ENCODE measurements at regions not wholly inside any gene's neighbourhood (a gene's known extent, or its start where the extent isn't known, plus 50 kb on each side); places are given as distances from the start of the nearest gene placed in this dataset.

GRCh38 chr10:28798964-28799363, 121.6 kb downstream of the BAMBI start:
- Mint-ChIP-seq H3K36me3 (no peaks in the 10 kb centered on the region), H3K9me3 (no peaks in the 10 kb centered on the region), H3K27me3 (ENCODE audit: insufficient read depth, low read depth) (peaks cover 4% of the 10 kb centered on the region), H3K4me3 (no peak overlapping the region), H3K27ac (no peak overlapping the region), H3K4me1 (peaks cover 26% of the 10 kb centered on the region)
- DNase-seq (ENCODE audit: low spot score) = no peak
- Histone ChIP-seq H3K4me3 (no peak overlapping the region), H3K27ac (no peak overlapping the region), H3K9ac (no peak overlapping the region), H3F3A (ENCODE audit: low read depth) (no peaks in the 10 kb centered on the region), H3K9me3 (ENCODE audit: low read depth) (no peaks in the 10 kb centered on the region), H4K20me1 (ENCODE audit: low read depth) (no peaks in the 10 kb centered on the region), H2AFZ (replicated peaks) (no peak overlapping the region), H3K4me1 (peaks cover 13% of the 10 kb centered on the region), H3K79me2 (ENCODE audit: low read depth) (no peaks in the 10 kb centered on the region), H3K4me2 (no peak overlapping the region), H3K27me3 (no peaks in the 10 kb centered on the region), H3K36me3 (no peaks in the 10 kb centered on the region)
- no peak for TF ChIP-seq EZH2phosphoT487 (IDR thresholded peaks at IDR 0.05)

- Histone ChIP-seq H3K36me3 (no peaks in the 10 kb centered on the region), H3K4me3 (no peak overlapping the region), H3K9me3 (ENCODE audit: low read depth) (no peaks in the 10 kb centered on the region), H3K27ac (no peak overlapping the region), H2AFZ (replicated peaks) (peak overlapping the region; percentile 48), H3K79me2 (ENCODE audit: low read depth) (no peaks in the 10 kb centered on the region), H3K4me2 (peak overlapping the region; percentile 27), H3K4me1 (peaks cover 13% of the 10 kb centered on the region), H3K27me3 (no peaks in the 10 kb centered on the region), H3K9ac (no peak overlapping the region), H3F3A (ENCODE audit: low read depth) (no peaks in the 10 kb centered on the region), H4K20me1 (ENCODE audit: low read depth) (no peaks in the 10 kb centered on the region)
- no peak for DNase-seq (ENCODE audit: low spot score)
- no peaks in the 10 kb centered on the region for H3K36me3 Mint-ChIP-seq
- H3K9me3 Mint-ChIP-seq = no peaks in the 10 kb centered on the region
- no peak overlapping the region for H3K4me3 Mint-ChIP-seq
- peaks cover 26% of the 10 kb centered on the region for H3K4me1 Mint-ChIP-seq
- peaks cover 4% of the 10 kb centered on the region for H3K27me3 Mint-ChIP-seq (ENCODE audit: insufficient read depth, low read depth)
- TF ChIP-seq CTCF (IDR thresholded peaks at IDR 0.05) (no peak), EZH2 (IDR thresholded peaks at IDR 0.05) (no peak), EZH2phosphoT487 (IDR thresholded peaks at IDR 0.05) (no peak)
- no peak overlapping the region for H3K27ac Mint-ChIP-seq
Observed at GRCh38 chr10:28800144-28800543, 122.8 kb downstream of the BAMBI start.

- DNase-seq (ENCODE audit: low spot score) = no peak
- Histone ChIP-seq H3K4me2 (no peak overlapping the region), H3K9ac (no peak overlapping the region), H3K4me3 (no peak overlapping the region), H4K20me1 (ENCODE audit: low read depth) (no peaks in the 10 kb centered on the region), H2AFZ (replicated peaks) (no peak overlapping the region), H3F3A (ENCODE audit: low read depth) (no peaks in the 10 kb centered on the region), H3K9me3 (ENCODE audit: low read depth) (no peaks in the 10 kb centered on the region), H3K27me3 (no peaks in the 10 kb centered on the region), H3K79me2 (ENCODE audit: low read depth) (no peaks in the 10 kb centered on the region), H3K27ac (no peak overlapping the region), H3K4me1 (peaks cover 13% of the 10 kb centered on the region), H3K36me3 (no peaks in the 10 kb centered on the region)
- H3K27me3 Mint-ChIP-seq (ENCODE audit: insufficient read depth, low read depth) = peaks cover 4% of the 10 kb centered on the region
- H3K36me3 Mint-ChIP-seq = no peaks in the 10 kb centered on the region
- H3K4me3 Mint-ChIP-seq = no peak overlapping the region
- no peak for TF ChIP-seq EZH2phosphoT487 (IDR thresholded peaks at IDR 0.05)
- no peak for TF ChIP-seq EZH2 (IDR thresholded peaks at IDR 0.05)
- TF ChIP-seq CTCF (IDR thresholded peaks at IDR 0.05) = no peak
- H3K27ac Mint-ChIP-seq = no peak overlapping the region
- no peaks in the 10 kb centered on the region for H3K9me3 Mint-ChIP-seq
- peaks cover 28% of the 10 kb centered on the region for H3K4me1 Mint-ChIP-seq
Observed at GRCh38 chr10:28801247-28801646, 123.9 kb downstream of the BAMBI start.

GRCh38 chr10:28801869-28802268, 124.5 kb downstream of the BAMBI start:
- H3K27ac ChIP-seq = no peak overlapping the region
- no peaks in the 10 kb centered on the region for H4K20me1 ChIP-seq (ENCODE audit: low read depth)
- no peaks in the 10 kb centered on the region for H3F3A ChIP-seq (ENCODE audit: low read depth)
- H3K27ac Mint-ChIP-seq = no peak overlapping the region
- no peak overlapping the region for H3K4me3 Mint-ChIP-seq
- H3K9me3 Mint-ChIP-seq = no peaks in the 10 kb centered on the region
- no peak overlapping the region for H3K4me2 ChIP-seq
- TF ChIP-seq EZH2 (IDR thresholded peaks at IDR 0.05) (no peak), EZH2phosphoT487 (IDR thresholded peaks at IDR 0.05) (no peak), CTCF (IDR thresholded peaks at IDR 0.05) (no peak)
- H3K36me3 ChIP-seq = no peaks in the 10 kb centered on the region
- no peaks in the 10 kb centered on the region for H3K9me3 ChIP-seq (ENCODE audit: low read depth)
- no peaks in the 10 kb centered on the region for H3K36me3 Mint-ChIP-seq
- H3K27me3 Mint-ChIP-seq (ENCODE audit: insufficient read depth, low read depth) = peaks cover 4% of the 10 kb centered on the region
- peaks cover 34% of the 10 kb centered on the region for H3K4me1 Mint-ChIP-seq
- H3K4me3 ChIP-seq = no peak overlapping the region
- no peaks in the 10 kb centered on the region for H3K79me2 ChIP-seq (ENCODE audit: low read depth)
- DNase-seq (ENCODE audit: low spot score) = no peak
- H3K27me3 ChIP-seq = no peaks in the 10 kb centered on the region
- H2AFZ ChIP-seq (replicated peaks) = no peak overlapping the region
- peaks cover 15% of the 10 kb centered on the region for H3K4me1 ChIP-seq
- H3K9ac ChIP-seq = no peak overlapping the region

All from neural progenitor cell (in vitro differentiated cells).